Mucosa of descending colon (tissue), 3 donors: ENCODE measurements at regions not wholly inside any gene's neighbourhood (a gene's known extent, or its start where the extent isn't known, plus 50 kb on each side); places are given as distances from the start of the nearest gene placed in this dataset.
A peak's percentile ranks its signal among the peaks of the same experiment; 100 is the strongest.

ENCODE experiments used
- ATAC-seq: fragments of 200-7000 bp; cut with Tn5 transposase; one replicate; pipeline ENCODE4 v1.9.1; 2020; ENCODE audit warnings: mild to moderate bottlenecking, moderate library complexity
- DNase-seq, 3 donors: peaks; one replicate each; pipeline ENCODE4 v3.0.0-alpha.2; 2020
- H3K36me3 ChIP-seq: fragments of 200-600 bp; one replicate; pipeline ENCODE4 v1.8.0; 2021; ENCODE audit warnings: low read depth, mild to moderate bottlenecking
- H3K4me1 ChIP-seq: fragments of 200-600 bp; one replicate; pipeline ENCODE4 v1.8.0; 2021; ENCODE audit warnings: low read depth, mild to moderate bottlenecking
- H3K4me3 ChIP-seq: fragments of 200-600 bp; one replicate; pipeline ENCODE4 v1.8.0; 2021; ENCODE audit warnings: mild to moderate bottlenecking
- H3K9me3 ChIP-seq: fragments of 200-600 bp; one replicate; pipeline ENCODE4 v1.8.0; 2021; ENCODE audit warnings: mild to moderate bottlenecking
- intact Hi-C, 2 donors: fragments of 100-400 bp; cut with DNase I in 1 of 2; cut with micrococcal nuclease in 1 of 2; formaldehyde crosslinking; loops; one replicate each; pipeline versions ENCODE4 v1.11.0 to v1.11.1; 2022; cut with DNase I, micrococcal nuclease
- TF ChIP-seq, protein P1 (sequence below): fragments of 200-600 bp; IDR thresholded peaks from one replicate; pipeline ENCODE4 v1.8.0; 2022; ENCODE audit warnings: antibody characterized with exemption, mild to moderate bottlenecking
- donor health status: DM: no; HTN: no; CAD: no; lungs with moderate emphysema.
- donor health status: DM: no; HTN: no; CAD: no.
- donor health status: DM: no; HTN: yes; CAD: no.

DNA sequence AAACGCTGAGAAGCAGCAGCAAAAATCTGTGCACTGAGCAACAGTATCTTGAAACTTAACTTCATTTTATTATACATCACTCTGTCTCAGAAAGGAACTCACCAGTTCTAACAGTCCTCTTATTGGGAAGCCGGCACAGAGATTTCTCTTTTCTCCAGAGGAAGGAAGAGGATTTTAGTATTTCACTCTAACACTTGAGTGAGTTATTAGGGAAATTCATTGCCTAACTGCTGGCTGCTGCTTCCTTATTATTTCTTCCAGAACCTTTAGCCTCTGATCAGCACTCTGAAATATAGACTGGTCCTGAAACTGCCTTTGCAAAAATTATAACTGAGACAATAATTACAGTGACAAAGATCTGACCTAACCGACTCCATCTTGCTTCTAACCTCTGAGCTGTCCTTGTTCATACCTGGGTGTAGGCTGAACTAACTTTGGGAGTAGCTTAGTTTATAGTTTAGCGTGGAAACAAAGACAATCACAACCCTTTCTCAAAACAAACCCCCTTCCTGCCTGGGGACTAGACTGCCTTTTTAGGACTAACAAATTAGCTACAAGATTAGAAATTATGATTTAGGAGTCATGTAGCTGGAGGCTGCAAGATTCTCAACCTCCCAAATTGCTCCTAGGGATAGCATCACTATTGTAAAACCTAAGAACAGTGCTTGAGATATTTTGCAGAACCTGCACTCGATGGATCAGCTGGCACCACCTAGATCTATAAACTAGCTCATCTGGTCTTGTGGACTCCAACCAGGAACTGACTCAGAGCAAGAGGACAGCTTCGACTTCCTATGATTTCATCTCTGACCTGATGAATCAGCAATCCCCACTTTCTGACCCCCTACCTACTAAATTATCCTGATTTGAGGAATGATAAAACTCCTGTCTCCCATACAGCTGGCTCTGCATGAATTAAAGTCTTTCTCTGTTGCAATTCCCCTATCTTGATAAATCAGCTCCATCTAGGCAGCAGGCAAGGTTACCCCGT lies 117.5 kb downstream of the DYRK2 start:
- Histone ChIP-seq H3K4me1 (peaks cover 4% of the 10 kb centered on the region), H3K36me3 (no peaks in the 10 kb centered on the region), H3K4me3 (no peak overlapping the region), H3K9me3 (no peaks in the 10 kb centered on the region)
- intact Hi-C loops = no loop called here
- peak; percentile 84 for ATAC-seq
- DNase-seq = no peak
- TF ChIP-seq, protein P1, sequence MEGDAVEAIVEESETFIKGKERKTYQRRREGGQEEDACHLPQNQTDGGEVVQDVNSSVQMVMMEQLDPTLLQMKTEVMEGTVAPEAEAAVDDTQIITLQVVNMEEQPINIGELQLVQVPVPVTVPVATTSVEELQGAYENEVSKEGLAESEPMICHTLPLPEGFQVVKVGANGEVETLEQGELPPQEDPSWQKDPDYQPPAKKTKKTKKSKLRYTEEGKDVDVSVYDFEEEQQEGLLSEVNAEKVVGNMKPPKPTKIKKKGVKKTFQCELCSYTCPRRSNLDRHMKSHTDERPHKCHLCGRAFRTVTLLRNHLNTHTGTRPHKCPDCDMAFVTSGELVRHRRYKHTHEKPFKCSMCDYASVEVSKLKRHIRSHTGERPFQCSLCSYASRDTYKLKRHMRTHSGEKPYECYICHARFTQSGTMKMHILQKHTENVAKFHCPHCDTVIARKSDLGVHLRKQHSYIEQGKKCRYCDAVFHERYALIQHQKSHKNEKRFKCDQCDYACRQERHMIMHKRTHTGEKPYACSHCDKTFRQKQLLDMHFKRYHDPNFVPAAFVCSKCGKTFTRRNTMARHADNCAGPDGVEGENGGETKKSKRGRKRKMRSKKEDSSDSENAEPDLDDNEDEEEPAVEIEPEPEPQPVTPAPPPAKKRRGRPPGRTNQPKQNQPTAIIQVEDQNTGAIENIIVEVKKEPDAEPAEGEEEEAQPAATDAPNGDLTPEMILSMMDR = no peak

DNA sequence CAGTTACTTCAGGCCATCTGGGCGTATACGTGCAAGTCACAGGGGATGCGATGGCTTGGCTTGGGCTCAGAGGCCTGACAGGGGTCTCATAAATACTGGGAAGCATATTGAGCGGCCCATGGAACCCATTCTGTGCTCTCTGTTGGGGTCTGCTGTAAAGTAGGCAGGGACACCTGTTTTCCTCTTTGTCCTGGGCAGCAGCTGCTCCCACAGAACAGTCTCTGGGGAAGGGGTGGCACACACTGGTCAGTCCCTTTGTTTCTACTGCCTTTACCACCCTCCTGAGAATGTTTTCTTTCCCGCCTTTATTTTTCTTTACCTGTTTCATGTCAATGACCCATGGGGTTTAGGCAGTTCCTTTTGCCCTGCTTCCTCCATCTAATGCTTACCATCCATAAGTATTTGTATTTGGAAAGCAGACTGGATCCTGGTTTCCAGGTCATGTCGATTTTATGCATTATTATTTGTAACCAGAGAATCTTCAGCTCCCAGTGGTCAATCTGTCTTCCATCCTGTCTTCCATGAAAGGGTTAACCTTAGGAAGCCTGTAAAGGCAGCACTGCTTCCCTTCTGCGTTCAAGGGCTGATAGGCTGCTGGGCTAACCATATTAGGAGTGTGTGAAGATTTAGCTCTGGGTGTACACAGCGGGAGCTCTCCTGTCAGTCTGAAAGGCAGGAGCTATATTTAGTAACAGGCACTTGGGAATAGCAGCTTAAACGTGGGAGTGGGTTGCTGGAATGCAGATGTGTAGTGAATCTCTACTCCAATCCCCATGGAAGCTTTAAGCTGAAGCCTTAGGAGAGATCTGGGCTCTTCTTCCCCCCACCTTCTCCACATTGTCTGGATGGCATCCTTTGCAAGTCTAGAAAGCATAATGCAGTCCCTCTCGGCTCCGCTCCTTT lies 124.0 kb downstream of the DYRK2 start:
- H3K4me3 ChIP-seq = no peak overlapping the region
- no peaks in the 10 kb centered on the region for H3K4me1 ChIP-seq
- H3K9me3 ChIP-seq = no peaks in the 10 kb centered on the region
- ATAC-seq = no peak
- H3K36me3 ChIP-seq = no peaks in the 10 kb centered on the region
- intact Hi-C loops = no loop called here
- TF ChIP-seq, protein P1 = no peak
- no peak for DNase-seq

DNA sequence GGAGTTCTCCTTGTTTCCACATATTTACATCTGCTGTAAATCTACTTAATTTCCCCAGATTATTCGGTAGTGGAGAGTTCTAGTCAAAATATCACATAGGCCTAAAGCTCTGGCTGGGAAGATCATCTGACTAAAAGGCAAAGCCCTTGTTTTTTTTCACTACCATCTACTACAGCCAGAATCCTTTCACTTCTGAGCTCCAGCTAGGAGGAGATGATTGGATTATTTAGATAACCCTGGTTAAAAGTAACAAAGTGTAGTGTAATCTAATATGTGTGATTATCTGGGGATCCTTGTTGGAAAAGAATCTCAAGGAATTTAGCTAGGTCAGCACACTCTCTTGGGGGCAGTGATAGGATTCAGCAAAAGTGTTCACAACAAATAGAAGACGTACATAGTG lies 125.4 kb downstream of the DYRK2 start:
- H3K9me3 ChIP-seq = no peaks in the 10 kb centered on the region
- intact Hi-C loops = no loop called here
- H3K4me1 ChIP-seq = no peaks in the 10 kb centered on the region
- no peak overlapping the region for H3K4me3 ChIP-seq
- H3K36me3 ChIP-seq = no peaks in the 10 kb centered on the region
- no peak for DNase-seq
- no peak for ATAC-seq
- TF ChIP-seq, protein P1 = no peak

DNA sequence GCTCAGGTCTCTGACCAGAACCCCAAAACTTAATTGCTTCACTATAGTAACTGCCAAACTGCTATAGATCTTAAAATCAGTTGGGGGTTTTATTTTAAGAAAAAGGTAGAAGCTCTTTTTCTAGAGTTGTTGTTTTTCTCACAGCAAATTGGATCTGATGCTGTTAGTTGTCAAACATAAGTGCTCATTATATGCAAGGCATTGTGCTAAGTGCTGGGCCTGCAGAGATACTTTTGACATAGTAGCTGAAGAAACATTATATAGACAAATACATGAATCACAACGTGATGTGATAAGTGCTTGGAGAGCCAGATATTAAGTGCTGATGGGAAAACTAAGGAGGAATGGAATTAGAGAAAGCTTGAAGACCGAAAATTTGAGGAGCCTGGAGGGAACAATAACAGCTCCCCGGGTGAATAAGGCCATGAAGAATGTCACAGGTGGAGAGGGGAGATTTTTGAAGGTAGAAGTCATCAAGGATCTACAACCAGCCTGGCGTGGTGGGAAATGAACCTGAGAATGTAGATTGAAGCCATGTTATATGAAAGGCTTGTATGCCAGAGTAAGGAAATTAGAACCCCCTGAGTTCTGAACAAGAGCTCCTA lies 126.5 kb downstream of the DYRK2 start:
- Histone ChIP-seq H3K4me3 (no peak overlapping the region), H3K4me1 (no peaks in the 10 kb centered on the region), H3K9me3 (no peaks in the 10 kb centered on the region), H3K36me3 (no peaks in the 10 kb centered on the region)
- DNase-seq (no peak), ATAC-seq (no peak)
- TF ChIP-seq, protein P1 = no peak
- intact Hi-C loops = no loop called here

DNA sequence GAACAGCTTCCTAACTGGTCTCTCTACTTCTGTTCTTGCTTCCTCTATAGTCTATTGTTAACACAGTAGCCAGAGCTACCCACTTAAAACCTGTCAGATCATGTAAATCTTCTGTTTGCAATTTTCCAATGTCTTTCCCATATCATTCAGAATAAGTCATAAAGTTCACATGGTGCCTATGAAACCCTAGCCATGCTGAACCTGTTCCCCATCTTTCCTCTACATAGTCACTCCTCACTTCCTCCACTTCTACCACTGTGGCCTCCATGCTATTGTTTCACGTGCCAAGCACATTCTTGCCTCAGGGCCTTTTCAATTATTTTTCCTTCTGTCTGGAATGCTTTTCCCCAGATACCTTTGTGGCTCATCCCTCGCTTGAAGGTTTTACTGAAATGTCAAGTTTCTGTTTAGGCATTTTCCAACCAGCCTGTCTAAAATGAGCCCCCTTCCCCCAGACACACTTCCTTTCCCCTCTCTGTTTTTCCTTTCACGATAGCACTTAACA lies 132.1 kb downstream of the DYRK2 start:
- ATAC-seq (no peak), DNase-seq (no peak)
- TF ChIP-seq, protein P1 = no peak
- Histone ChIP-seq H3K4me3 (no peak overlapping the region), H3K36me3 (no peaks in the 10 kb centered on the region), H3K9me3 (no peaks in the 10 kb centered on the region), H3K4me1 (peaks cover 4% of the 10 kb centered on the region)
- intact Hi-C loops = no loop called here
